Neuronal stem cell (in vitro differentiated cells): ENCODE measurements at regions not wholly inside any gene's neighbourhood (a gene's known extent, or its start where the extent isn't known, plus 50 kb on each side); places are given as distances from the start of the nearest gene placed in this dataset.
"Not testable (repeated sequence)": the region's sequence is repeated elsewhere in the genome, so short reads cannot be mapped to it uniquely, and the experiment has no call there.

ENCODE experiments used
- DNase-seq: peaks from one replicate; pipeline ENCODE4 v3.0.0-alpha.2; 2013; ENCODE audit warnings: low spot score
- H2AFZ ChIP-seq: one replicate; pipeline ENCODE4 v1.6.1; 2013; ENCODE audit warnings: mild to moderate bottlenecking, low read length, inconsistent platforms
- H2AK5ac ChIP-seq: 2 replicates; pipeline ENCODE4 v1.6.1; 2013; ENCODE audit warnings: low read depth, mild to moderate bottlenecking, inconsistent platforms, low read length, moderate library complexity, mixed read lengths
- H2BK120ac ChIP-seq: 2 replicates; pipeline ENCODE4 v1.6.1; 2013; ENCODE audit warnings: low read depth, mild to moderate bottlenecking, inconsistent platforms, low read length, moderate library complexity, mixed read lengths
- H2BK12ac ChIP-seq: one replicate; pipeline ENCODE4 v1.6.1; 2013; ENCODE audit warnings: low read length, inconsistent platforms
- H2BK15ac ChIP-seq: 2 replicates; pipeline ENCODE4 v1.6.1; 2013; ENCODE audit warnings: mild to moderate bottlenecking, low read length, inconsistent platforms, mixed read lengths
- H2BK5ac ChIP-seq: one replicate; pipeline ENCODE4 v1.6.1; 2013; ENCODE audit warnings: inconsistent platforms, mild to moderate bottlenecking, low read length, moderate library complexity
- H3K14ac ChIP-seq: one replicate; pipeline ENCODE4 v1.6.1; 2013; ENCODE audit warnings: low read length, inconsistent platforms
- H3K18ac ChIP-seq: 2 replicates; pipeline ENCODE4 v1.6.1; 2013; ENCODE audit warnings: low read length, inconsistent platforms
- H3K23ac ChIP-seq: 2 replicates; pipeline ENCODE4 v1.6.1; 2013; ENCODE audit warnings: low read depth, mild to moderate bottlenecking, mixed read lengths, low read length, inconsistent platforms; ENCODE audit not compliant: poor library complexity
- H3K27ac ChIP-seq: replicated peaks from 3 replicates; pipeline ENCODE4 v1.5.1; 2013; ENCODE audit warnings: low read length, inconsistent platforms
- H3K27me3 ChIP-seq, 3 experiments: 2 replicates each; pipeline ENCODE4 v1.6.1; 2013; ENCODE audit warnings: low read length in 3 of 3, mild to moderate bottlenecking in 2 of 3, inconsistent platforms in 1 of 3, low read depth in 1 of 3, mixed read lengths in 1 of 3, moderate library complexity in 1 of 3; ENCODE audit not compliant: control insufficient read depth in 3 of 3, insufficient read depth in 3 of 3
- H3K36me3 ChIP-seq, 2 donors: replicated peaks in 1 of 2; 2 replicates each; pipeline ENCODE4 v1.6.1; 2013; ENCODE audit warnings: low read length in 2 of 2; ENCODE audit not compliant: control insufficient read depth in 2 of 2, insufficient read depth in 2 of 2
- H3K4ac ChIP-seq: 2 replicates; pipeline ENCODE4 v1.6.1; 2013; ENCODE audit warnings: inconsistent platforms, mild to moderate bottlenecking, low read length, moderate library complexity
- H3K4me1 ChIP-seq, 2 donors: 1 replicate in 1 of 2; 2 replicates in 1 of 2; pipeline ENCODE4 v1.6.1; 2013; ENCODE audit warnings: low read length in 2 of 2, low read depth in 1 of 2; ENCODE audit not compliant: control insufficient read depth in 2 of 2, insufficient read depth in 1 of 2
- H3K4me2 ChIP-seq: one replicate; pipeline ENCODE4 v1.6.1; 2013; ENCODE audit warnings: mild to moderate bottlenecking, low read length, inconsistent platforms; ENCODE audit not compliant: insufficient read depth, poor library complexity, severe bottlenecking
- H3K4me3 ChIP-seq, 2 donors: 2 replicates each; pipeline ENCODE4 v1.5.1; 2013; ENCODE audit warnings: low read length in 2 of 2, mild to moderate bottlenecking in 2 of 2, inconsistent platforms in 1 of 2, moderate library complexity in 1 of 2
- H3K79me1 ChIP-seq: one replicate; pipeline ENCODE4 v1.6.1; 2013; ENCODE audit warnings: low read depth, mild to moderate bottlenecking, inconsistent platforms, low read length, moderate library complexity
- H3K9ac ChIP-seq: one replicate; pipeline ENCODE4 v1.6.1; 2013; ENCODE audit warnings: mild to moderate bottlenecking, low read depth, low read length, inconsistent platforms; ENCODE audit not compliant: poor library complexity
- H3K9me3 ChIP-seq, 2 donors: replicated peaks in 1 of 2; 2 replicates each; pipeline versions ENCODE3 to v1.6.1; 2013; ENCODE audit warnings: low read length in 2 of 2, mild to moderate bottlenecking in 2 of 2, inconsistent platforms in 1 of 2, low read depth in 1 of 2, mixed read lengths in 1 of 2, moderate library complexity in 1 of 2; ENCODE audit not compliant: control insufficient read depth in 2 of 2, insufficient read depth in 1 of 2
- H4K8ac ChIP-seq: one replicate; pipeline ENCODE4 v1.6.1; 2013; ENCODE audit warnings: low read depth, mild to moderate bottlenecking, inconsistent platforms, low read length, moderate library complexity
- H4K91ac ChIP-seq: one replicate; pipeline ENCODE4 v1.6.1; 2013; ENCODE audit warnings: low read length, low read depth, mild to moderate bottlenecking, inconsistent platforms; ENCODE audit not compliant: poor library complexity
- WGBS, 2 donors: extraction: QIAGEN DNeasy Blood & Tissue Kit; methylation state at CpG; one replicate each; pipeline ENCODE4 v1.1.7; 2013; ENCODE audit warnings: missing lambda C conversion rate in 2 of 2, mixed read lengths in 1 of 2; ENCODE audit not compliant: insufficient read length in 2 of 2, insufficient replicate concordance in 1 of 2; ENCODE audit errors: extremely low coverage in 2 of 2; 5-methylcytosine and 5-hydroxymethylcytosine counted together

- H3K79me1 ChIP-seq, H4K91ac ChIP-seq, H2BK5ac ChIP-seq, H2AK5ac ChIP-seq, H4K8ac ChIP-seq, H2AFZ ChIP-seq, H3K4me2 ChIP-seq, H3K4ac ChIP-seq, H3K4me3 ChIP-seq, H2BK120ac ChIP-seq, H3K27ac ChIP-seq, H2BK12ac ChIP-seq, H3K9ac ChIP-seq, H3K4me1 ChIP-seq, H3K18ac ChIP-seq, H3K23ac ChIP-seq, H2BK15ac ChIP-seq, H3K36me3 ChIP-seq, H3K14ac ChIP-seq, H3K27me3 ChIP-seq: not testable (repeated sequence)
- peak; percentile 89 for DNase-seq
- peaks cover 10 to 33% of the 10 kb centered on the region in 2 donors for H3K9me3 ChIP-seq
- 97 to 98% methylated on average over 4 to 5 of the region's 10 CpGs for WGBS, 2 donors
Observed at GRCh38 chr4:49120804-49121203, 134.7 kb downstream of the CWH43 start.

- H3K4me2 ChIP-seq, H3K79me1 ChIP-seq, H3K18ac ChIP-seq, H3K4ac ChIP-seq, H3K27me3 ChIP-seq, H3K4me1 ChIP-seq, H3K14ac ChIP-seq, H3K9ac ChIP-seq, H3K9me3 ChIP-seq, DNase-seq, H2AFZ ChIP-seq, H4K8ac ChIP-seq, H3K27ac ChIP-seq, H2BK120ac ChIP-seq, H2AK5ac ChIP-seq, H3K36me3 ChIP-seq, H2BK15ac ChIP-seq, H4K91ac ChIP-seq, H2BK5ac ChIP-seq, H3K4me3 ChIP-seq, H3K23ac ChIP-seq, H2BK12ac ChIP-seq: not testable (repeated sequence)
- WGBS, 2 donors = no CpG with 5 or more reads among the region's 9 CpGs
Observed at GRCh38 chr4:49126443-49126842, 140.4 kb downstream of the CWH43 start.

- not testable (repeated sequence) for H2BK15ac ChIP-seq, H4K8ac ChIP-seq, H3K36me3 ChIP-seq, H2BK12ac ChIP-seq, H3K27ac ChIP-seq, H2AK5ac ChIP-seq, H2BK120ac ChIP-seq, H2AFZ ChIP-seq, H2BK5ac ChIP-seq, H3K23ac ChIP-seq, H3K4me2 ChIP-seq, H3K4me1 ChIP-seq, H3K4me3 ChIP-seq, H3K4ac ChIP-seq, H4K91ac ChIP-seq, H3K18ac ChIP-seq, DNase-seq, H3K9ac ChIP-seq, H3K27me3 ChIP-seq, H3K9me3 ChIP-seq, H3K14ac ChIP-seq, H3K79me1 ChIP-seq
- WGBS, 2 donors = no CpG with 5 or more reads among the region's 5 CpGs
Observed at GRCh38 chr4:49126858-49127257, 140.8 kb downstream of the CWH43 start.

- H4K91ac ChIP-seq, H3K4me1 ChIP-seq, H3K79me1 ChIP-seq, H2BK5ac ChIP-seq, H2BK120ac ChIP-seq, H2AFZ ChIP-seq, H3K9me3 ChIP-seq, DNase-seq, H4K8ac ChIP-seq, H3K27ac ChIP-seq, H3K14ac ChIP-seq, H3K4ac ChIP-seq, H2BK15ac ChIP-seq, H3K4me3 ChIP-seq, H3K23ac ChIP-seq, H3K27me3 ChIP-seq, H2BK12ac ChIP-seq, H3K18ac ChIP-seq, H3K4me2 ChIP-seq, H3K9ac ChIP-seq, H2AK5ac ChIP-seq, H3K36me3 ChIP-seq: not testable (repeated sequence)
- no CpG with 5 or more reads among the region's 5 CpGs for WGBS, 2 donors
Observed at GRCh38 chr4:49129385-49129784, 143.3 kb downstream of the CWH43 start.
